Hepatocyte (in vitro differentiated cells): ENCODE measurements at regions not wholly inside any gene's neighbourhood (a gene's known extent, or its start where the extent isn't known, plus 50 kb on each side); places are given as distances from the start of the nearest gene placed in this dataset.

ENCODE experiments used
- DNase-seq: peaks from one replicate; pipeline ENCODE4 v3.0.0-alpha.2; 2016; ENCODE audit warnings: low spot score
- H2AFZ ChIP-seq: fragments of 200-600 bp; sonication (generic); 2 replicates; pipeline ENCODE4 v1.6.0; 2016; ENCODE audit warnings: antibody characterized with exemption, mild to moderate bottlenecking
- H3K27ac ChIP-seq: fragments of 200-600 bp; sonication (generic); 2 replicates; pipeline ENCODE4 v1.5.1; 2016; ENCODE audit warnings: mild to moderate bottlenecking
- H3K27me3 ChIP-seq: fragments of 200-600 bp; sonication (generic); 2 replicates; pipeline ENCODE4 v1.6.1; 2016
- H3K36me3 ChIP-seq: fragments of 200-600 bp; sonication (generic); replicated peaks from 2 replicates; pipeline ENCODE4 v1.5.1; 2016; ENCODE audit warnings: low read depth; ENCODE audit not compliant: insufficient read depth
- H3K4me1 ChIP-seq: fragments of 200-600 bp; sonication (generic); 2 replicates; pipeline ENCODE4 v1.5.1; 2016; ENCODE audit warnings: mild to moderate bottlenecking, moderate library complexity; ENCODE audit not compliant: insufficient read depth
- H3K4me2 ChIP-seq: fragments of 200-600 bp; sonication (generic); 2 replicates; pipeline ENCODE4 v1.6.0; 2016
- H3K4me3 ChIP-seq: fragments of 200-600 bp; sonication (generic); 2 replicates; pipeline ENCODE4 v1.5.1; 2016; ENCODE audit warnings: mild to moderate bottlenecking
- H3K79me2 ChIP-seq: fragments of 200-600 bp; sonication (generic); 2 replicates; pipeline ENCODE4 v1.6.0; 2017; ENCODE audit warnings: mild to moderate bottlenecking
- H3K9me2 ChIP-seq: fragments of 200-600 bp; sonication (generic); replicated peaks from 2 replicates; pipeline ENCODE4 v1.6.0; 2017; ENCODE audit warnings: mild to moderate bottlenecking; ENCODE audit not compliant: insufficient read depth
- H3K9me3 ChIP-seq: fragments of 200-600 bp; sonication (generic); 2 replicates; pipeline ENCODE4 v1.5.1; 2016; ENCODE audit warnings: low read depth, mild to moderate bottlenecking
- H4K20me1 ChIP-seq: fragments of 200-600 bp; sonication (generic); 2 replicates; pipeline ENCODE4 v1.6.0; 2016; ENCODE audit warnings: mild to moderate bottlenecking; ENCODE audit not compliant: insufficient read depth, poor library complexity, severe bottlenecking
- EZH2 ChIP-seq: fragments of 200-600 bp; sonication (generic); IDR thresholded peaks from 2 replicates; pipeline ENCODE4 v1.6.1; 2016; ENCODE audit warnings: antibody characterized with exemption, mild to moderate bottlenecking, borderline replicate concordance
- EZH2phosphoT487 ChIP-seq: fragments of 200-600 bp; sonication (generic); IDR thresholded peaks from one replicate; pipeline ENCODE4 v1.6.1; 2018; ENCODE audit warnings: antibody characterized with exemption, mild to moderate bottlenecking, low read depth, moderate library complexity; ENCODE audit not compliant: unreplicated experiment, severe bottlenecking
- WGBS: methylation state at CpG from one replicate; pipeline ENCODE4 v1.1.6; 2016; ENCODE audit warnings: low lambda C conversion rate; ENCODE audit errors: missing lambda C conversion rate; 5-methylcytosine and 5-hydroxymethylcytosine counted together
- TF ChIP-seq, protein P1 (sequence below): fragments of 200-600 bp; sonication (generic); IDR thresholded peaks from 2 replicates; pipeline ENCODE4 v1.5.1; 2016; ENCODE audit warnings: antibody characterized with exemption, mild to moderate bottlenecking; ENCODE audit not compliant: poor library complexity

DNA sequence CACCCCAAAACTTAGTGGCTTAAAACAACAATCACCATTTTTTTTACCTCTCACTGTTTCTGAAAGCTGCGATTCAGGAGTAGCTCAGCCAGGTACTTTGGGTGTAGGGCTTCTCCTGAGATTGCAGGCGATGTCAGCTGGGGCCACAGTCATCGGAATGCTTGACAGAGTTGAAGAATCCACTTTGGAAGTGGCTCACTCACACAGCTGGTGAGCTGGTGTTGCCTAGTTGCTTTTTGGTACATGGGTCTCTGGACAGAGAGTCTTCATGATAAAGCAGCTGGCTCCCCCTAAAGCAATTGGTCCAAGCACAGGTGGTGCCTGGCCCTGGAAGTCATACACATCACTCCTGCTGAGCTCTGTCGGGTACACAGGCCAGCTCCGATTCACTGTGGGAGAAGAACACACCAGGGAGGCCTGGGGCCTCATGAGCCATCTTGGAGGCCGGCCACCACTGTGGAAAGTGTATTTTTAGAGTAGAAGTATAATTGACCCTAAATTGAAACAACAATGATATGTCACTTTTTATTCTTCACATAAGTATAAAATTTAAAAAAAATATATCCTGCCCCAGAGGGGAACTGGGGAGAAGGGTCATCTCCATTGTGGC lies 75.2 kb upstream of the GALNT2 start:
- Histone ChIP-seq H3K79me2 (no peaks in the 10 kb centered on the region), H3K9me2 (no peaks in the 10 kb centered on the region), H2AFZ (no peak overlapping the region), H3K4me3 (no peak overlapping the region), H3K27me3 (no peaks in the 10 kb centered on the region), H4K20me1 (no peaks in the 10 kb centered on the region), H3K4me1 (no peaks in the 10 kb centered on the region), H3K4me2 (no peak overlapping the region), H3K27ac (no peak overlapping the region), H3K9me3 (no peaks in the 10 kb centered on the region), H3K36me3 (no peaks in the 10 kb centered on the region)
- no peak for DNase-seq
- no peak for TF ChIP-seq EZH2phosphoT487
- TF ChIP-seq, protein P1, sequence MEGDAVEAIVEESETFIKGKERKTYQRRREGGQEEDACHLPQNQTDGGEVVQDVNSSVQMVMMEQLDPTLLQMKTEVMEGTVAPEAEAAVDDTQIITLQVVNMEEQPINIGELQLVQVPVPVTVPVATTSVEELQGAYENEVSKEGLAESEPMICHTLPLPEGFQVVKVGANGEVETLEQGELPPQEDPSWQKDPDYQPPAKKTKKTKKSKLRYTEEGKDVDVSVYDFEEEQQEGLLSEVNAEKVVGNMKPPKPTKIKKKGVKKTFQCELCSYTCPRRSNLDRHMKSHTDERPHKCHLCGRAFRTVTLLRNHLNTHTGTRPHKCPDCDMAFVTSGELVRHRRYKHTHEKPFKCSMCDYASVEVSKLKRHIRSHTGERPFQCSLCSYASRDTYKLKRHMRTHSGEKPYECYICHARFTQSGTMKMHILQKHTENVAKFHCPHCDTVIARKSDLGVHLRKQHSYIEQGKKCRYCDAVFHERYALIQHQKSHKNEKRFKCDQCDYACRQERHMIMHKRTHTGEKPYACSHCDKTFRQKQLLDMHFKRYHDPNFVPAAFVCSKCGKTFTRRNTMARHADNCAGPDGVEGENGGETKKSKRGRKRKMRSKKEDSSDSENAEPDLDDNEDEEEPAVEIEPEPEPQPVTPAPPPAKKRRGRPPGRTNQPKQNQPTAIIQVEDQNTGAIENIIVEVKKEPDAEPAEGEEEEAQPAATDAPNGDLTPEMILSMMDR, result no peak
- no peak for TF ChIP-seq EZH2
- 91% methylated on average over 6 of the region's 6 CpGs for WGBS

DNA sequence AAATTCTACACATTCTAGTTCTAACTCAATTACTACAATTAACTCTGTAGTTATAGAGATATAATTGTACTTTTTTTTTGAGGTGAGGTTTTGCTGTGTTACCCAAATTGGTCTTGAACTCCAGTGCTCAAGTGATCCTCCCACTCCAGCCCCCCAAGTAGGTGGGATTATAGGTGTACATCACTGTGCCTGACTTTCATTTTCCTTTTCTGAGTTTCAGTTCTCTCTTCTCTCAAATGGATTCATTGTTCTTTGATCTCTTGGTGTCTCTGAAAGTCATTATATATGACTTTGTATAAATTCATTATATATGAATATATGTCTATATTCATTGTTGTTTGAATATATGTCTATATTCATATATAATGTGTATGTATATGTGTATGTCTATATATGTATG lies 74.0 kb upstream of the GALNT2 start:
- Histone ChIP-seq H3K9me3 (no peaks in the 10 kb centered on the region), H3K4me1 (no peaks in the 10 kb centered on the region), H3K27ac (no peak overlapping the region), H3K4me3 (no peak overlapping the region), H3K27me3 (no peaks in the 10 kb centered on the region), H3K9me2 (no peaks in the 10 kb centered on the region), H3K4me2 (no peak overlapping the region), H4K20me1 (no peaks in the 10 kb centered on the region), H3K36me3 (no peaks in the 10 kb centered on the region), H3K79me2 (no peaks in the 10 kb centered on the region), H2AFZ (no peak overlapping the region)
- no peak for DNase-seq
- TF ChIP-seq EZH2, result no peak
- TF ChIP-seq, protein P1, result no peak
- no peak for TF ChIP-seq EZH2phosphoT487

DNA sequence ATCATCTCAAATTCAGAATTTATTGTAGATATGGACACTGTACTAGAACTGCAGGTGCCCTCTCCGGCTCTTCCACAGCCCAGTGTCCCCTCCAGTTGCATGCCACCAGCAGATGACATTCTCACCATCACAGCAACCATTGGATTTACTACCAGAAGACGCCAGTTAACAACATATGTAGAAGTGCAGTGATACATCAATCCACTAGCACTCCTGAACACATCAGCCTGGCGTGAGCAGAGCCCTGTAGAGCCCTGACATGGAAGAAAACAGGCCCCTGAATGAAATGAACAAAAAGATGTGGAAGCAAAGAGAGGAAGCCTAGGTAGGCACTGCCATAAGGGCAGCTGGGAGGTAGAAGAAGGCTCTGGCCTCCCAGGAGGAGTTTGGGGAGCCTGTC lies 73.1 kb upstream of the GALNT2 start:
- H3K27ac ChIP-seq, result no peak overlapping the region
- H3K9me2 ChIP-seq, result no peaks in the 10 kb centered on the region
- H3K36me3 ChIP-seq, result no peaks in the 10 kb centered on the region
- no peak overlapping the region for H2AFZ ChIP-seq
- DNase-seq, result no peak
- H3K79me2 ChIP-seq, result no peaks in the 10 kb centered on the region
- H3K4me2 ChIP-seq, result no peak overlapping the region
- no peak for TF ChIP-seq EZH2phosphoT487
- TF ChIP-seq, protein P1, result no peak
- no peak for TF ChIP-seq EZH2
- H3K27me3 ChIP-seq, result no peaks in the 10 kb centered on the region
- no peaks in the 10 kb centered on the region for H3K4me1 ChIP-seq
- WGBS, result 93% methylated on average over 3 of the region's 3 CpGs
- no peaks in the 10 kb centered on the region for H3K9me3 ChIP-seq
- H4K20me1 ChIP-seq, result no peaks in the 10 kb centered on the region
- H3K4me3 ChIP-seq, result no peak overlapping the region
